Bronchial epithelial cell (primary cell): ENCODE measurements at regions not wholly inside any gene's neighbourhood (a gene's known extent, or its start where the extent isn't known, plus 50 kb on each side); places are given as distances from the start of the nearest gene placed in this dataset.

Source experiments
- DNase-seq: peaks from one replicate; pipeline ENCODE4 v3.0.0-alpha.2; 2010; ENCODE audit warnings: low read depth
- FAIRE-seq: peaks from 2 replicates; lab custom pipeline; 2011; peaks lifted over from hg19 to GRCh38; lab: Jason Lieb, UNC
- H3K27me3 ChIP-seq: 2 replicates; pipeline ENCODE4 v1.5.1; 2011; ENCODE audit warnings: low read length; ENCODE audit not compliant: control insufficient read depth, insufficient read depth
- H3K36me3 ChIP-seq: 2 replicates; pipeline ENCODE4 v1.5.1; 2011; ENCODE audit warnings: low read length; ENCODE audit not compliant: control insufficient read depth, insufficient read depth
- H3K4me3 ChIP-seq: 2 replicates; pipeline ENCODE4 v1.5.1; 2011; ENCODE audit warnings: mild to moderate bottlenecking, low read depth, low read length, control low read depth
- CTCF ChIP-seq: IDR thresholded peaks from 2 replicates; pipeline ENCODE4 v1.5.1; 2011; ENCODE audit warnings: mild to moderate bottlenecking, moderate library complexity, low read length, control low read depth, inconsistent platforms; ENCODE audit not compliant: insufficient read depth, severe bottlenecking

- DNase-seq (peak; percentile 1), FAIRE-seq (no peak)
- H3K36me3 ChIP-seq = no peaks in the 10 kb centered on the region
- TF ChIP-seq CTCF = no peak
- no peaks in the 10 kb centered on the region for H3K27me3 ChIP-seq
- no peak overlapping the region for H3K4me3 ChIP-seq
Measured at GRCh38 chrX:8232406-8232805, 61.3 kb upstream of the VCX2 start.

- DNase-seq = no peak
- H3K36me3 ChIP-seq = no peaks in the 10 kb centered on the region
- H3K27me3 ChIP-seq = no peaks in the 10 kb centered on the region
- TF ChIP-seq CTCF = no peak
- H3K4me3 ChIP-seq = no peak overlapping the region
- FAIRE-seq = no peak
Measured at GRCh38 chrX:8233091-8233490, 62.0 kb upstream of the VCX2 start.

GRCh38 chrX:8235026-8235425 lies 64.0 kb upstream of the VCX2 start:
- DNase-seq = peak; percentile 64
- no peak for FAIRE-seq

GRCh38 chrX:8237718-8238117 lies 66.7 kb upstream of the VCX2 start:
- DNase-seq = no peak
- no peak for TF ChIP-seq CTCF
- Histone ChIP-seq H3K4me3 (no peak overlapping the region), H3K36me3 (no peaks in the 10 kb centered on the region), H3K27me3 (no peaks in the 10 kb centered on the region)
- FAIRE-seq = no peak

More at GRCh38 chrX:8235026-8235425, 64.0 kb upstream of the VCX2 start:
- H3K27me3 ChIP-seq = no peaks in the 10 kb centered on the region
- H3K4me3 ChIP-seq = no peak overlapping the region
- no peaks in the 10 kb centered on the region for H3K36me3 ChIP-seq
- TF ChIP-seq CTCF = no peak

- DNase-seq (no peak), FAIRE-seq (no peak)
- no peaks in the 10 kb centered on the region for H3K27me3 ChIP-seq
- no peak for TF ChIP-seq CTCF
- no peak overlapping the region for H3K4me3 ChIP-seq
- H3K36me3 ChIP-seq = no peaks in the 10 kb centered on the region
Measured at GRCh38 chrX:8242431-8243020, 71.5 kb upstream of the VCX2 start.

- TF ChIP-seq CTCF = no peak
- Histone ChIP-seq H3K36me3 (no peaks in the 10 kb centered on the region), H3K27me3 (no peaks in the 10 kb centered on the region), H3K4me3 (no peak overlapping the region)
- no peak for DNase-seq
- no peak for FAIRE-seq
Measured at GRCh38 chrX:8244301-8244700, 73.2 kb upstream of the VCX2 start.
